ENCODE measurements at regions not wholly inside any gene's neighbourhood (a gene's known extent, or its start where the extent isn't known, plus 50 kb on each side); places are given as distances from the start of the nearest gene placed in this dataset.

DNA sequence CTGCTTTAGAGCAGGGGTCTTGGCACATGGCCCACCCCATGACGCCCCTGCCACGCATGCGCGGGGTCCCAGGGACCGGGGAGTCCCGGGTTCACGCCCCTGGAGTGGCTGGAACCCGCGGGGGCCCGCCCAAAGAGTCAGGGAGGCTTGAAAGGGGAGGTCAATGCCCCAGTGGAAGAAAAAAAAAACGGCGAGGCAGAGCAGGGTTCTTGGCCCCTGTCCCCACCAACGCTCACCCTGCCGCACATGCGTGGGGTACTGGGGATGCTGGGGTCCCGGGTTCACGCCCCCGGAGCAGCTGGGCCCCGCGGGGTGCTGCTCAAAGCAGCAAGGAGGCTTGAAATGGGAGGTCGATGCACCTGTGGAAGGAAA is 319.1 kb downstream of the ALG10 start:
- TF ChIP-seq, protein P1, sequence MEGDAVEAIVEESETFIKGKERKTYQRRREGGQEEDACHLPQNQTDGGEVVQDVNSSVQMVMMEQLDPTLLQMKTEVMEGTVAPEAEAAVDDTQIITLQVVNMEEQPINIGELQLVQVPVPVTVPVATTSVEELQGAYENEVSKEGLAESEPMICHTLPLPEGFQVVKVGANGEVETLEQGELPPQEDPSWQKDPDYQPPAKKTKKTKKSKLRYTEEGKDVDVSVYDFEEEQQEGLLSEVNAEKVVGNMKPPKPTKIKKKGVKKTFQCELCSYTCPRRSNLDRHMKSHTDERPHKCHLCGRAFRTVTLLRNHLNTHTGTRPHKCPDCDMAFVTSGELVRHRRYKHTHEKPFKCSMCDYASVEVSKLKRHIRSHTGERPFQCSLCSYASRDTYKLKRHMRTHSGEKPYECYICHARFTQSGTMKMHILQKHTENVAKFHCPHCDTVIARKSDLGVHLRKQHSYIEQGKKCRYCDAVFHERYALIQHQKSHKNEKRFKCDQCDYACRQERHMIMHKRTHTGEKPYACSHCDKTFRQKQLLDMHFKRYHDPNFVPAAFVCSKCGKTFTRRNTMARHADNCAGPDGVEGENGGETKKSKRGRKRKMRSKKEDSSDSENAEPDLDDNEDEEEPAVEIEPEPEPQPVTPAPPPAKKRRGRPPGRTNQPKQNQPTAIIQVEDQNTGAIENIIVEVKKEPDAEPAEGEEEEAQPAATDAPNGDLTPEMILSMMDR (IDR thresholded peaks at IDR 0.05; ENCODE audit: extremely low read depth in 1 of 2, insufficient read depth in 1 of 2, low read depth in 1 of 2, low read length in 2 of 2), result no peak
- no peak for TF ChIP-seq FOS (IDR thresholded peaks at IDR 0.05; ENCODE audit: borderline replicate concordance, insufficient read depth, low read length)
